Endothelial cell of umbilical vein (primary cell): ENCODE measurements at regions not wholly inside any gene's neighbourhood (a gene's known extent, or its start where the extent isn't known, plus 50 kb on each side); places are given as distances from the start of the nearest gene placed in this dataset.
"Not testable (repeated sequence)": the region's sequence is repeated elsewhere in the genome, so short reads cannot be mapped to it uniquely, and the experiment has no call there.

Experiments
- BruUV-seq: library from RNA; stranded (reverse); fragments of 400-500 nt; replicated peaks from 2 replicates; lab custom pipeline; 2021; lab: Mats Ljungman, UMichigan
- CTCF ChIA-PET: fragments of 300-600, 350-600 bp; sonication (Branson Sonifier 250); formaldehyde crosslinking; loops from one replicate; lab custom pipeline; 2021; ENCODE audit warnings: antibody characterized with exemption, inconsistent platforms; lab: Charles Lee
- POLR2A ChIA-PET: fragments of 300-600, 350-600 bp; sonication (Branson Sonifier 250); formaldehyde crosslinking; loops from one replicate; lab custom pipeline; 2021; ENCODE audit warnings: antibody characterized with exemption, inconsistent platforms; lab: Charles Lee
- DNase-seq: peaks from one replicate; pipeline ENCODE4 v3.0.0-alpha.2; 2011; ENCODE audit warnings: low read depth, low spot score
- FAIRE-seq: peaks from 2 replicates; lab custom pipeline; 2011; peaks lifted over from hg19 to GRCh38; lab: Jason Lieb, UNC
- H2AFZ ChIP-seq: 2 replicates; pipeline ENCODE4 v1.6.0; 2012; ENCODE audit warnings: low read depth, low read length, control low read depth, inconsistent platforms
- H3K27ac ChIP-seq: 2 replicates; pipeline ENCODE4 v1.5.1; 2011; ENCODE audit warnings: low read depth, mild to moderate bottlenecking, control low read depth, low read length, moderate library complexity; ENCODE audit not compliant: insufficient read depth
- H3K27me3 ChIP-seq, 2 experiments: 2 replicates each; pipeline versions ENCODE4 v1.6.0 to v1.6.1; 2011; ENCODE audit warnings: low read length in 2 of 2, mixed read lengths in 1 of 2; ENCODE audit not compliant: control insufficient read depth in 2 of 2, insufficient read depth in 2 of 2
- H3K36me3 ChIP-seq, 2 experiments: 2 replicates in 1 of 2; 3 replicates in 1 of 2; pipeline ENCODE4 v1.5.1; 2011; ENCODE audit warnings: low read length in 2 of 2, mild to moderate bottlenecking in 1 of 2, moderate library complexity in 1 of 2; ENCODE audit not compliant: control insufficient read depth in 2 of 2, insufficient read depth in 2 of 2; ENCODE audit errors: extremely low read depth in 1 of 2
- H3K4me1 ChIP-seq: 3 replicates; pipeline ENCODE4 v1.5.1; 2011; ENCODE audit warnings: mild to moderate bottlenecking, low read length; ENCODE audit not compliant: control insufficient read depth, insufficient read depth; ENCODE audit errors: extremely low read depth
- H3K4me2 ChIP-seq: 2 replicates; pipeline ENCODE4 v1.6.1; 2011; ENCODE audit warnings: low read length, control low read depth, mixed read lengths; ENCODE audit not compliant: insufficient read depth
- H3K4me3 ChIP-seq, 3 experiments: fragments of 200-600 bp in 1 of 3; sonication (generic), shearing (Covaris generic) in 1 of 3; replicated peaks in 1 of 3; 2 replicates each; pipeline ENCODE4 v1.5.1; 2011 to 2016; ENCODE audit warnings: control low read depth in 3 of 3, low read length in 3 of 3, mild to moderate bottlenecking in 2 of 3, inconsistent platforms in 1 of 3, low read depth in 1 of 3, moderate library complexity in 1 of 3; ENCODE audit not compliant: insufficient read depth in 1 of 3
- H3K79me2 ChIP-seq: 2 replicates; pipeline ENCODE4 v1.6.0; 2012; ENCODE audit warnings: low read length, inconsistent platforms; ENCODE audit not compliant: control insufficient read depth, insufficient read depth
- H3K9ac ChIP-seq: replicated peaks from 2 replicates; pipeline ENCODE3; 2011; ENCODE audit warnings: low read length, control low read depth; ENCODE audit not compliant: insufficient read depth; ENCODE audit errors: extremely low read depth
- H3K9me1 ChIP-seq: replicated peaks from 3 replicates; pipeline ENCODE4 v1.6.0; 2011; ENCODE audit warnings: mild to moderate bottlenecking, low read length; ENCODE audit not compliant: control insufficient read depth, insufficient read depth; ENCODE audit errors: extremely low read depth
- H3K9me3 ChIP-seq: replicated peaks from 2 replicates; pipeline ENCODE4 v1.5.1; 2012; ENCODE audit warnings: low read length, inconsistent platforms; ENCODE audit not compliant: control insufficient read depth, insufficient read depth
- H4K20me1 ChIP-seq: replicated peaks from 2 replicates; pipeline ENCODE3; 2011; ENCODE audit warnings: mild to moderate bottlenecking, low read length; ENCODE audit not compliant: control insufficient read depth, insufficient read depth; ENCODE audit errors: extremely low read depth
- dilution Hi-C: fragments of 300-500 bp; cut with MboI; formaldehyde crosslinking; loops from one replicate; pipeline ENCODE4 v1.15.0; 2019; ENCODE audit warnings: low sequenced_read_pairs; ENCODE audit not compliant: extremely low pct_ligation_motif_present
- intact Hi-C: fragments of 100-400 bp; cut with micrococcal nuclease; formaldehyde crosslinking; loops from one replicate; pipeline ENCODE4 v1.10.0; 2022

- H3K4me1 ChIP-seq, H3K27me3 ChIP-seq, H4K20me1 ChIP-seq, BruUV-seq, H2AFZ ChIP-seq, H3K9me3 ChIP-seq, H3K9me1 ChIP-seq, DNase-seq, CTCF ChIA-PET, POLR2A ChIA-PET, FAIRE-seq, H3K9ac ChIP-seq, H3K36me3 ChIP-seq, H3K79me2 ChIP-seq, H3K27ac ChIP-seq, intact Hi-C loops, H3K4me3 ChIP-seq, dilution Hi-C loops, H3K4me2 ChIP-seq: not testable (repeated sequence)
Observed at GRCh38 chr15:20084026-20084425, 457.6 kb downstream of the GOLGA6L6 start.

DNA sequence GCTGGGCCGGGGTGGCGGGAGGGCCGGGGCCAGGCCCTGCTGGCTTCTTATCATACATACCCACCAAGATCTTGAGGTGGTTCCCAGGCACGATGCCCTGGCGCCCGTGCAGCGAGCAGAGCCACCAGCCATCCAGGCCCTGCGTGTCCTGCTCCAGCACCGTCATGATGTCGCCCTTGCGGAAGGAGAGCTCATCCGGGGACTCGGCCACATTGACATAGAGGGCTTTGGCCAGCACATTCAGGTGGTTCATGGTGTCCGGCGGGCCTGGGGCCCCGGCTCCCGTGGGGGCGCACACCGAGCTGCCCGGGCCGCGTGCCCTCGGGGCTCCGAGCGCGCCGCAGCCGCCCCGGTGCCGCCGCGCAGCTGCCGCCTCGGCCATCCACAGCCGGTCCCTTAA lies 467.5 kb downstream of the GOLGA6L6 start:
- H3K27ac ChIP-seq, H4K20me1 ChIP-seq, H3K27me3 ChIP-seq, H2AFZ ChIP-seq, DNase-seq, H3K9me3 ChIP-seq, POLR2A ChIA-PET, H3K9me1 ChIP-seq, H3K36me3 ChIP-seq, H3K4me3 ChIP-seq, BruUV-seq, H3K9ac ChIP-seq, FAIRE-seq, dilution Hi-C loops, H3K4me2 ChIP-seq, H3K79me2 ChIP-seq, H3K4me1 ChIP-seq, intact Hi-C loops, CTCF ChIA-PET: not testable (repeated sequence)

DNA sequence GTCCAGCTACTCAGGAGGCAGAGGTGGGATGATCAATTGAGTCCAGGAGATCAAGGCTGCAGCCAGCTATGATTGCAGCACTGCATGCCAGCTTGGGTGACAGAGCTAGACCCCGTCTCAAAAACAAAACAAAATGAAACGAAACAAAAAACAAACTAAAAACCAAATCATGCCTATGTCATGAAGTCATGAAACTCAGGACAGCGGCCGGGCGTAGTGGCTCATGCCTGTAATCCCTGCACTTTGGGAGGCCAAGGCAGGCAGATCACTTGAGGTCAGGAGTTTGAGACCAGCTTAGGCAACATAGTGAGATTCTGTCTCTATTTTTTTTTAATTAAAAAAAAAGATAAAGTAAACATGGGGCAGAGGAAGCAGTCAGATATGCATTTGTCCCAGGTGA lies 472.6 kb downstream of the GOLGA6L6 start:
- H3K9me3 ChIP-seq, H3K27me3 ChIP-seq, H4K20me1 ChIP-seq, H3K9me1 ChIP-seq, H3K4me2 ChIP-seq, H3K27ac ChIP-seq, intact Hi-C loops, BruUV-seq, H3K36me3 ChIP-seq, H2AFZ ChIP-seq, CTCF ChIA-PET, POLR2A ChIA-PET, H3K79me2 ChIP-seq, dilution Hi-C loops, H3K4me1 ChIP-seq, FAIRE-seq, H3K4me3 ChIP-seq, H3K9ac ChIP-seq, DNase-seq: not testable (repeated sequence)

DNA sequence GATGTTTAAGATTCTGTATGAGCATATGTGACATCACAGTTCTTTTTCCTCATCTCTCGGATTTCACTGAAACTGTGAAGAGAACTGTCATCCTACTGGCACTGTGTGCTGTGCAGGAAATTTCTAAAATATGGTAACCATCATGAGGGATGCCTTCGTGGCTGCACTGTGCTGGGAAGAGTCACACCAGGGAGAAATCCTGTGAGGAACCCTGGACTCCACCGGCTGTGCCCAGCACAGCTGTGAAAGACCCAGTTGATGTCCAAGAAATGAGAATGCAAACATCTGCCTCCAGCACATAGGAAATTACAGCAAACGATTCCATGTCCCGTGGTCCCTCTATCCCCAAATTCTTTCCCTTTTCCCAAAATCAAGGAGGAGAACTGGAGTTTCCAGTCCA lies 475.4 kb downstream of the GOLGA6L6 start:
- FAIRE-seq: not testable (repeated sequence)

More for the DNA sequence above, 475.4 kb downstream of the GOLGA6L6 start:
- H3K4me2 ChIP-seq, H3K27me3 ChIP-seq, H3K27ac ChIP-seq, H3K9ac ChIP-seq, dilution Hi-C loops, DNase-seq, H3K9me1 ChIP-seq, intact Hi-C loops, H3K4me1 ChIP-seq, H3K36me3 ChIP-seq, H2AFZ ChIP-seq, H3K4me3 ChIP-seq, BruUV-seq, POLR2A ChIA-PET, H3K79me2 ChIP-seq, H3K9me3 ChIP-seq, H4K20me1 ChIP-seq, CTCF ChIA-PET: not testable (repeated sequence)
